ENCODE measurements at regions not wholly inside any gene's neighbourhood (a gene's known extent, or its start where the extent isn't known, plus 50 kb on each side); places are given as distances from the start of the nearest gene placed in this dataset.
"Not testable (repeated sequence)": the region's sequence is repeated elsewhere in the genome, so short reads cannot be mapped to it uniquely, and the experiment has no call there.

DNA sequence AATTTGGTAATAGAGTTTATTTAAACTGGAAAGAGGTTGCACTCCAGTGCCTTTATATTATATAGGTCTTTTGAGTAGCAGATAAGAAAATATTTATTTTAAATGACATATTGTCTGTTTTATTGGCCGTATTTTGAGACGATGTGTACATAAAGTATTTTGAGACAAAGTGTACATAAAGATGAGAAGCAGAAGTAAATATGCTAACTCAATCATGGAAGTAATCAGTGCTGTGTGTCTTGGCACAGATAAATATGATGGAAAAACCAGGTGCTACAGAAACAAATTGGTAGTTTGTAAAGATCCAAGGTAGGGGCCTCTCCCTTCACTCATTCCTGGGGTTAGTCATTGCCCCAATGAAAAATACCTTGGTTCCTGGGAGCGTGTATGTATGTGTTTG lies 382.9 kb downstream of the DSEL start:
- Histone ChIP-seq H3K27ac (ENCODE audit: low read length) (no peak overlapping the region), H3K4me3 (ENCODE audit: low read length) (no peak overlapping the region), H3K27me3 (ENCODE audit: control insufficient read depth, insufficient read depth, low read length) (no peaks in the 10 kb centered on the region), H3K36me3 (ENCODE audit: control insufficient read depth, insufficient read depth, low read length) (no peaks in the 10 kb centered on the region), H3K4me1 (ENCODE audit: control insufficient read depth, insufficient read depth, low read length) (no peaks in the 10 kb centered on the region), H3K9me3 (ENCODE audit: control insufficient read depth, insufficient read depth, low read length) (no peaks in the 10 kb centered on the region)
- no peak for ATAC-seq
- TF ChIP-seq, protein P1, sequence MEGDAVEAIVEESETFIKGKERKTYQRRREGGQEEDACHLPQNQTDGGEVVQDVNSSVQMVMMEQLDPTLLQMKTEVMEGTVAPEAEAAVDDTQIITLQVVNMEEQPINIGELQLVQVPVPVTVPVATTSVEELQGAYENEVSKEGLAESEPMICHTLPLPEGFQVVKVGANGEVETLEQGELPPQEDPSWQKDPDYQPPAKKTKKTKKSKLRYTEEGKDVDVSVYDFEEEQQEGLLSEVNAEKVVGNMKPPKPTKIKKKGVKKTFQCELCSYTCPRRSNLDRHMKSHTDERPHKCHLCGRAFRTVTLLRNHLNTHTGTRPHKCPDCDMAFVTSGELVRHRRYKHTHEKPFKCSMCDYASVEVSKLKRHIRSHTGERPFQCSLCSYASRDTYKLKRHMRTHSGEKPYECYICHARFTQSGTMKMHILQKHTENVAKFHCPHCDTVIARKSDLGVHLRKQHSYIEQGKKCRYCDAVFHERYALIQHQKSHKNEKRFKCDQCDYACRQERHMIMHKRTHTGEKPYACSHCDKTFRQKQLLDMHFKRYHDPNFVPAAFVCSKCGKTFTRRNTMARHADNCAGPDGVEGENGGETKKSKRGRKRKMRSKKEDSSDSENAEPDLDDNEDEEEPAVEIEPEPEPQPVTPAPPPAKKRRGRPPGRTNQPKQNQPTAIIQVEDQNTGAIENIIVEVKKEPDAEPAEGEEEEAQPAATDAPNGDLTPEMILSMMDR (IDR thresholded peaks at IDR 0.05) = no peak
- no peak for DNase-seq
- intact Hi-C loops (cut with micrococcal nuclease) = no loop called here
- Mint-ChIP-seq H3K4me1 (no peaks in the 10 kb centered on the region), H3K27me3 (ENCODE audit: low read depth in 2 of 2) (no peaks in the 10 kb centered on the region), H3K36me3 (no peaks in the 10 kb centered on the region), H3K27ac (no peak overlapping the region), H3K4me3 (no peak overlapping the region), H3K9me3 (peaks cover 4 to 5% of the 10 kb centered on the region in 2 donors)
- 32% methylated on average over 2 of the region's 3 CpGs for WGBS (ENCODE audit: insufficient coverage)

DNA sequence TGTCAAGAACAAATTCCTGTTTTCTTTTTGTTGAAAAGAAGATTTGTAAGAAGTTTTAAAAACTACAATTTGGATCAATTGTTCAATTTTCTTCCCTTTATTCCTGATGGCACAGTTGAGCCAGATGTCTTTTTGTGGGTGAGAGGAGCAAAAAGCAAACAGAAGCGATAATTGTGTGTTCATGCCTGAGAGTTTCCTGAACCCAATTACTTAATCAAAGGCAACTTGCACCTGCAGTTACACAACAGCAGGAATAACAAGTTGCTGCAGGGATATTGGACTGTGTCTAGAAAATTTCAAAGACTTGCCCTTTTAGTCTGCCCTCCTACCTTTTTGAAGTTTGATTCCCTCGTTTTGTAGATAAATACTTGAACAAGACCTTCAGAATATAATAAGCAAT lies 383.6 kb downstream of the DSEL start:
- H3K4me3 Mint-ChIP-seq = no peak overlapping the region
- TF ChIP-seq, protein P1 (IDR thresholded peaks at IDR 0.05) = no peak
- H3K9me3 Mint-ChIP-seq = peaks cover 6 to 10% of the 10 kb centered on the region in 2 donors
- H3K4me1 Mint-ChIP-seq = no peaks in the 10 kb centered on the region
- ATAC-seq (no peak), DNase-seq (no peak)
- H3K4me3 ChIP-seq (ENCODE audit: low read length) = no peak overlapping the region
- no peaks in the 10 kb centered on the region for H3K36me3 ChIP-seq (ENCODE audit: control insufficient read depth, insufficient read depth, low read length)
- intact Hi-C loops (cut with micrococcal nuclease) = no loop called here
- H3K27me3 Mint-ChIP-seq (ENCODE audit: low read depth in 2 of 2) = no peaks in the 10 kb centered on the region
- 100% methylated on average over 1 of the region's 2 CpGs for WGBS (ENCODE audit: insufficient coverage)
- no peaks in the 10 kb centered on the region for H3K9me3 ChIP-seq (ENCODE audit: control insufficient read depth, insufficient read depth, low read length)
- H3K27ac Mint-ChIP-seq = no peak overlapping the region
- H3K27ac ChIP-seq (ENCODE audit: low read length) = no peak overlapping the region
- H3K36me3 Mint-ChIP-seq = no peaks in the 10 kb centered on the region
- no peaks in the 10 kb centered on the region for H3K4me1 ChIP-seq (ENCODE audit: control insufficient read depth, insufficient read depth, low read length)
- H3K27me3 ChIP-seq (ENCODE audit: control insufficient read depth, insufficient read depth, low read length) = no peaks in the 10 kb centered on the region

DNA sequence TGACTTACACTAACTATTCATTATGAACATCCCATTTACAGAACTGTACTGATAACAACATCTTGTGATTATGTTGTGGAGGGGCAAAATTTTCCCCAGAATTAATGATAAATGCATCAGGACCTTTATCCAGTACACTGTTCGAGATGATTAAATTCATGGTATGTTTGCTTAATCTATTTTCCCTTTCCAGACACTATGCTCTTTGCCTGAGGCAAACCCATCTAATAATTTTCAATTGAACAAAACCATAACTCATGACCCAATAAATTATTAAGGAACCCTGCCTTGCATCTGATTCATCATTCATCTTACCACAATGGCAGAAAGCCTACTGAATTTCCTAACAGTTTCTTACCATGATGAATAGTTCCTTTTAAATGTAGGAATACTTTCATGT lies 385.0 kb downstream of the DSEL start:
- TF ChIP-seq, protein P1 (IDR thresholded peaks at IDR 0.05) = no peak
- Histone ChIP-seq H3K4me3 (ENCODE audit: low read length) (no peak overlapping the region), H3K4me1 (ENCODE audit: control insufficient read depth, insufficient read depth, low read length) (no peaks in the 10 kb centered on the region), H3K27me3 (ENCODE audit: control insufficient read depth, insufficient read depth, low read length) (no peaks in the 10 kb centered on the region), H3K36me3 (ENCODE audit: control insufficient read depth, insufficient read depth, low read length) (no peaks in the 10 kb centered on the region), H3K9me3 (ENCODE audit: control insufficient read depth, insufficient read depth, low read length) (no peaks in the 10 kb centered on the region), H3K27ac (ENCODE audit: low read length) (no peak overlapping the region)
- Mint-ChIP-seq H3K27me3 (ENCODE audit: low read depth in 2 of 2) (no peaks in the 10 kb centered on the region), H3K9me3 (peaks cover 5 to 10% of the 10 kb centered on the region in 2 donors), H3K27ac (no peak overlapping the region), H3K36me3 (no peaks in the 10 kb centered on the region), H3K4me1 (no peaks in the 10 kb centered on the region), H3K4me3 (no peak overlapping the region)
- 60% methylated on average over 1 of the region's 1 CpG for WGBS (ENCODE audit: insufficient coverage)
- no peak for ATAC-seq
- no peak for DNase-seq
- intact Hi-C loops (cut with micrococcal nuclease) = no loop called here

DNA sequence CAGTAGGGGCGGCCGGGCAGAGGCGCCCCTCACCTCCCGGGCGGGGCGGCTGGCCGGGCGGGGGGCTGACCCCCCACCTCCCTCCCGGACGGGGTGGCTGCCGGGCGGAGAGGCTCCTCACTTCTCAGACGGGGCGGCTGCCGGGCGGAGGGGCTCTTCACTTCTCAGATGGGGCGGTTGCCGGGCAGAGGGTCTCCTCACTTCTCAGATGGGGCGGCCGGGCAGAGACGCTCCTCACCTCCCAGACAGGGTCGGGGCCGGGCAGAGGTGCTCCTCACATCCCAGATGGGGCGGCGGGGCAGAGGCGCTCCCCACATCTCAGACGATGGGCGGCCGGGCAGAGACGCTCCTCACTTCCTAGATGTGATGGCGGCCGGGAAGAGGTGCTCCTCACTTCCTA lies 389.8 kb downstream of the DSEL start:
- WGBS (ENCODE audit: insufficient coverage) = 98% methylated on average over 11 of the region's 32 CpGs
- H3K4me1 Mint-ChIP-seq; ATAC-seq; H3K27me3 Mint-ChIP-seq (ENCODE audit: low read depth in 2 of 2); H3K9me3 ChIP-seq (ENCODE audit: control insufficient read depth, insufficient read depth, low read length); H3K27ac ChIP-seq (ENCODE audit: low read length); DNase-seq; H3K27me3 ChIP-seq (ENCODE audit: control insufficient read depth, insufficient read depth, low read length); H3K36me3 Mint-ChIP-seq; H3K4me3 ChIP-seq (ENCODE audit: low read length); H3K4me3 Mint-ChIP-seq; H3K4me1 ChIP-seq (ENCODE audit: control insufficient read depth, insufficient read depth, low read length); H3K27ac Mint-ChIP-seq; H3K36me3 ChIP-seq (ENCODE audit: control insufficient read depth, insufficient read depth, low read length); intact Hi-C loops (cut with micrococcal nuclease): not testable (repeated sequence)
- peaks cover 5 to 12% of the 10 kb centered on the region in 2 donors for H3K9me3 Mint-ChIP-seq

Data from natural killer cell (primary cell).